ENCODE measurements at regions not wholly inside any gene's neighbourhood (a gene's known extent, or its start where the extent isn't known, plus 50 kb on each side); places are given as distances from the start of the nearest gene placed in this dataset.

DNA sequence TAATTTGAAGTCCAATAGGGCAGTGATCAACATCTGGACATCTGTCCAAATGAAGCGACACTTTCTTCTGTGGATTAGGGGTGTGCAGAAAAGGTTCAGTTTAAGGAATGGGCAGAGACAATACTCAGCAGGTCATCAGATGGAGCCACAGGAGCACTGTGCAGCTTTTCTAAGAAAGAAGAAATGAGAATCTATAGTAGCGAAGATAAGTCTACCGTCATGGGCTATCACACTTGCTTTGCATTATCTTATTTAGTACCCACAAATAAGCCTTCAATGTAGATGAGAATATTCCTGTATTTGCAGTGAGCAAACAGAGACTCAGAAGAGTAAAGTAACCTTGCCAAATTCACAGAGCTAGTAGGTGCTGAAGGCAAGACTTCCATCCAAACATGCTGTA, 412.0 kb upstream of the GOT2 start:
- H3K9me3 ChIP-seq (replicated peaks; ENCODE audit: control insufficient read depth, insufficient read depth, low read depth, low read length), result no peaks in the 10 kb centered on the region
- no peaks in the 10 kb centered on the region for H3K36me3 ChIP-seq (ENCODE audit: control insufficient read depth, insufficient read depth, low read length)
- DNase-seq (ENCODE audit: extremely low read depth in 1 of 4, low spot score in 3 of 4) (no peak), FAIRE-seq (no peak), ATAC-seq (no peak)
- CTCF ChIA-PET (ENCODE audit: low intra/inter-chr PET ratio), result no interaction called here
- no peak overlapping the region for H3K9ac ChIP-seq (ENCODE audit: insufficient read depth in 1 of 2, low read depth in 2 of 2, low read length in 2 of 2)
- 3% methylated on average over 3 of the region's 3 CpGs for WGBS (ENCODE audit: insufficient coverage, low coverage, missing lambda C conversion rate)
- no peak overlapping the region for H3K4me2 ChIP-seq (ENCODE audit: insufficient read depth, low read length)
- no peaks in the 10 kb centered on the region for H3K4me1 ChIP-seq (replicated peaks in 1 of 2; ENCODE audit: control insufficient read depth in 2 of 2, insufficient read depth in 2 of 2, low read length in 2 of 2)
- no peaks in the 10 kb centered on the region for H3K27me3 ChIP-seq (ENCODE audit: control insufficient read depth in 2 of 2, insufficient read depth in 2 of 2, low read length in 2 of 2)
- no peaks in the 10 kb centered on the region for H3K9me1 ChIP-seq (ENCODE audit: control insufficient read depth, insufficient read depth, low read length)
- H3K27ac ChIP-seq (ENCODE audit: extremely low read depth, low read depth, low read length), result no peak overlapping the region
- H3K4me3 ChIP-seq, result no peak overlapping the region
- no peaks in the 10 kb centered on the region for H4K20me1 ChIP-seq (replicated peaks; ENCODE audit: control insufficient read depth, insufficient read depth, low read length)
- in situ Hi-C loops (cut with MboI) (no loop called here), intact Hi-C loops (cut with micrococcal nuclease) (no loop called here)
- POLR2A ChIA-PET, result no interaction called here
- no TSS peak for BruUV-seq (replicated peaks)
- no peak overlapping the region for H2AFZ ChIP-seq (ENCODE audit: low read depth, low read length)
- H3K79me2 ChIP-seq (ENCODE audit: control insufficient read depth, insufficient read depth, low read length), result no peaks in the 10 kb centered on the region
- TF ChIP-seq JUN (IDR thresholded peaks at IDR 0.05; ENCODE audit: borderline replicate concordance, low read depth, low read length) (no peak), JUN (CRISPR knock-in tag; IDR thresholded peaks at IDR 0.05; ENCODE audit: borderline replicate concordance) (no peak), ZNF561 (CRISPR knock-in tag; conservative IDR thresholded peaks at IDR 0.05) (no peak), EP400 (IDR thresholded peaks at IDR 0.05) (no peak), CBX2 (IDR thresholded peaks at IDR 0.05; ENCODE audit: insufficient read depth, low read length, poor library complexity, severe bottlenecking) (no peak), CREM (IDR thresholded peaks at IDR 0.05; ENCODE audit: low read depth) (no peak), PYGO2 (tag; IDR thresholded peaks at IDR 0.05) (no peak), ZNF668 (CRISPR knock-in tag; IDR thresholded peaks at IDR 0.05) (no peak), RBM17 (IDR thresholded peaks at IDR 0.05; ENCODE audit: borderline replicate concordance, low read depth, low read length) (no peak), KLF13 (tag; IDR thresholded peaks at IDR 0.05; ENCODE audit: borderline replicate concordance, low read depth) (no peak), MXD1 (CRISPR knock-in tag; IDR thresholded peaks at IDR 0.05; ENCODE audit: borderline replicate concordance, poor library complexity, severe bottlenecking) (no peak), CHD2 (IDR thresholded peaks at IDR 0.05; ENCODE audit: low read depth, low read length) (no peak), ZNF3 (CRISPR knock-in tag; IDR thresholded peaks at IDR 0.05) (no peak), ZFP1 (CRISPR knock-in tag; IDR thresholded peaks at IDR 0.05) (no peak), SRF (CRISPR knock-in tag; IDR thresholded peaks at IDR 0.05) (no peak), CHCHD3 (CRISPR knock-in tag; IDR thresholded peaks at IDR 0.05) (no peak), ZNF644 (tag; IDR thresholded peaks at IDR 0.05; ENCODE audit: low read depth) (no peak), E2F6 (IDR thresholded peaks at IDR 0.05; ENCODE audit: borderline replicate concordance in 1 of 2, extremely low read depth in 1 of 2, insufficient read depth in 1 of 2, insufficient read length in 1 of 2, low read depth in 1 of 2, low read length in 1 of 2, poor library complexity in 1 of 2, severe bottlenecking in 1 of 2) (no peak)
- TF ChIP-seq, protein P1, sequence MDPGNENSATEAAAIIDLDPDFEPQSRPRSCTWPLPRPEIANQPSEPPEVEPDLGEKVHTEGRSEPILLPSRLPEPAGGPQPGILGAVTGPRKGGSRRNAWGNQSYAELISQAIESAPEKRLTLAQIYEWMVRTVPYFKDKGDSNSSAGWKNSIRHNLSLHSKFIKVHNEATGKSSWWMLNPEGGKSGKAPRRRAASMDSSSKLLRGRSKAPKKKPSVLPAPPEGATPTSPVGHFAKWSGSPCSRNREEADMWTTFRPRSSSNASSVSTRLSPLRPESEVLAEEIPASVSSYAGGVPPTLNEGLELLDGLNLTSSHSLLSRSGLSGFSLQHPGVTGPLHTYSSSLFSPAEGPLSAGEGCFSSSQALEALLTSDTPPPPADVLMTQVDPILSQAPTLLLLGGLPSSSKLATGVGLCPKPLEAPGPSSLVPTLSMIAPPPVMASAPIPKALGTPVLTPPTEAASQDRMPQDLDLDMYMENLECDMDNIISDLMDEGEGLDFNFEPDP (CRISPR knock-in tag; IDR thresholded peaks at IDR 0.05), result no peak
